PC-3 (cell line): ENCODE measurements at regions not wholly inside any gene's neighbourhood (a gene's known extent, or its start where the extent isn't known, plus 50 kb on each side); places are given as distances from the start of the nearest gene placed in this dataset.

Experiments used
- ATAC-seq: fragments of 200-7000 bp; cut with Tn5 transposase; 2 replicates; pipeline ENCODE4 v1.9.1; 2020; ENCODE audit warnings: mild to moderate bottlenecking, moderate library complexity
- BruUV-seq: library from RNA; stranded (reverse); fragments of 400-500 nt; replicated peaks from 2 replicates; lab custom pipeline; 2021; lab: Mats Ljungman, UMichigan
- CTCF ChIA-PET: fragments of 300-600 bp; sonication (Branson Sonifier 250); formaldehyde crosslinking; loops from one replicate; lab custom pipeline; 2022; ENCODE audit warnings: antibody characterized with exemption; lab: Charles Lee
- POLR2A ChIA-PET: fragments of 300-600 bp; sonication (Branson Sonifier 250); formaldehyde crosslinking; loops from one replicate; lab custom pipeline; 2022; ENCODE audit warnings: antibody characterized with exemption; ENCODE audit not compliant: unreplicated experiment; lab: Charles Lee
- DNase-seq: peaks from one replicate; pipeline ENCODE4 v3.0.0-alpha.2; 2015
- H2AFZ ChIP-seq: fragments of 300-600 bp; sonication (generic); 2 replicates; pipeline ENCODE4 v1.6.0; 2016; ENCODE audit warnings: antibody characterized with exemption, low read length
- H3F3A ChIP-seq: fragments of 300-600 bp; sonication (generic); one replicate; pipeline ENCODE4 v1.6.0; 2017; ENCODE audit warnings: antibody characterized with exemption, low read length, control low read depth, mild to moderate bottlenecking; ENCODE audit not compliant: unreplicated experiment
- H3K27ac ChIP-seq: fragments of 300-600 bp; sonication (generic); 2 replicates; pipeline ENCODE4 v1.5.1; 2016; ENCODE audit warnings: mild to moderate bottlenecking, low read length
- H3K27me3 ChIP-seq: fragments of 300-600 bp; sonication (generic); 2 replicates; pipeline ENCODE4 v1.6.1; 2016; ENCODE audit warnings: low read length, mixed read lengths
- H3K36me3 ChIP-seq: fragments of 300-600 bp; sonication (generic); 2 replicates; pipeline ENCODE4 v1.6.1; 2016; ENCODE audit warnings: low read depth, mixed run types, low read length, mixed read lengths
- H3K4me1 ChIP-seq: fragments of 300-600 bp; sonication (generic); 2 replicates; pipeline ENCODE4 v1.5.1; 2016; ENCODE audit warnings: low read length; ENCODE audit not compliant: insufficient read depth
- H3K4me2 ChIP-seq: fragments of 300-600 bp; sonication (generic); 2 replicates; pipeline ENCODE4 v1.6.0; 2016; ENCODE audit warnings: low read length
- H3K4me3 ChIP-seq: fragments of 300-600 bp; sonication (generic); 2 replicates; pipeline ENCODE4 v1.5.1; 2016; ENCODE audit warnings: mild to moderate bottlenecking, low read length, mixed read lengths
- H3K79me2 ChIP-seq: fragments of 300-600 bp; sonication (generic); 2 replicates; pipeline ENCODE4 v1.6.1; 2017; ENCODE audit warnings: low read length, mixed read lengths
- H3K9ac ChIP-seq: fragments of 300-600 bp; sonication (generic); 2 replicates; pipeline ENCODE4 v1.6.0; 2016; ENCODE audit warnings: mild to moderate bottlenecking, low read length
- H3K9me2 ChIP-seq: fragments of 300-600 bp; sonication (generic); replicated peaks from 2 replicates; pipeline ENCODE4 v1.6.1; 2016; ENCODE audit warnings: mixed run types, low read length, mixed read lengths
- H3K9me3 ChIP-seq: fragments of 300-600 bp; sonication (generic); 2 replicates; pipeline ENCODE4 v1.6.1; 2016; ENCODE audit warnings: low read length, mixed read lengths
- H4K20me1 ChIP-seq: fragments of 300-600 bp; sonication (generic); 2 replicates; pipeline ENCODE4 v1.6.1; 2016; ENCODE audit warnings: low read length, mixed read lengths
- CTCF ChIP-seq: fragments of 300-600 bp; sonication (generic); conservative IDR thresholded peaks from 2 replicates; pipeline ENCODE4 v1.5.1; 2017; ENCODE audit warnings: antibody characterized with exemption, low read depth, mild to moderate bottlenecking, low read length
- EZH2 ChIP-seq: fragments of 300-600 bp; sonication (generic); IDR thresholded peaks from one replicate; pipeline ENCODE4 v1.6.1; 2017; ENCODE audit warnings: antibody characterized with exemption, mild to moderate bottlenecking, low read length; ENCODE audit not compliant: unreplicated experiment
- EZH2phosphoT487 ChIP-seq: fragments of 300-600 bp; sonication (generic); IDR thresholded peaks from 2 replicates; pipeline ENCODE4 v1.6.1; 2018; ENCODE audit warnings: mild to moderate bottlenecking, antibody characterized with exemption, low read length, borderline replicate concordance
- intact Hi-C: fragments of 100-400 bp; cut with micrococcal nuclease; formaldehyde crosslinking; loops from 2 replicates; pipeline ENCODE4 v1.9.0; 2023

- peaks cover 4% of the 10 kb centered on the region for H3K4me1 ChIP-seq
- no TSS peak for BruUV-seq
- H3F3A ChIP-seq, result no peaks in the 10 kb centered on the region
- H3K4me2 ChIP-seq, result no peak overlapping the region
- no peak overlapping the region for H3K27ac ChIP-seq
- ChIA-PET POLR2A (no interaction called here), CTCF (no interaction called here)
- H3K4me3 ChIP-seq, result no peak overlapping the region
- no peak overlapping the region for H2AFZ ChIP-seq
- H3K9me2 ChIP-seq, result no peaks in the 10 kb centered on the region
- ATAC-seq (no peak), DNase-seq (no peak)
- H3K36me3 ChIP-seq, result peaks cover 7% of the 10 kb centered on the region; the same call in 1 of the 2 replicates
- H3K9ac ChIP-seq, result no peak overlapping the region
- H3K27me3 ChIP-seq, result no peaks in the 10 kb centered on the region
- H3K9me3 ChIP-seq, result peaks cover 18% of the 10 kb centered on the region
- intact Hi-C loops, result no loop called here
- no peaks in the 10 kb centered on the region for H4K20me1 ChIP-seq
- H3K79me2 ChIP-seq, result no peaks in the 10 kb centered on the region
- TF ChIP-seq CTCF, result no peak
- no peak for TF ChIP-seq EZH2
- TF ChIP-seq EZH2phosphoT487, result no peak
Measured at GRCh38 chr14:55819610-55820304, 239.8 kb downstream of the KTN1 start.

GRCh38 chr14:55822906-55823305 is 242.9 kb downstream of the KTN1 start:
- TF ChIP-seq EZH2phosphoT487, result no peak
- TF ChIP-seq CTCF, result no peak
- no peak for TF ChIP-seq EZH2
- ATAC-seq (peak; percentile 48), DNase-seq (peak; percentile 56)
- Histone ChIP-seq H3K9me2 (no peaks in the 10 kb centered on the region), H3K36me3 (peaks cover 7% of the 10 kb centered on the region; the same call in 1 of the 2 replicates), H3F3A (no peaks in the 10 kb centered on the region), H2AFZ (no peak overlapping the region), H3K4me1 (no peaks in the 10 kb centered on the region), H4K20me1 (no peaks in the 10 kb centered on the region), H3K4me2 (no peak overlapping the region), H3K4me3 (no peak overlapping the region), H3K9me3 (peaks cover 18% of the 10 kb centered on the region), H3K9ac (no peak overlapping the region), H3K79me2 (no peaks in the 10 kb centered on the region), H3K27ac (no peak overlapping the region), H3K27me3 (no peaks in the 10 kb centered on the region)
- intact Hi-C loops, result no loop called here
- CTCF ChIA-PET, result interaction anchor here (0.6 kb wide), 1 partner anchor 91 kb away, joined by 4 read pairs; no protein-coding TSS in a partner anchor
- BruUV-seq, result no TSS peak
- POLR2A ChIA-PET, result no interaction called here
